ENCODE measurements at regions not wholly inside any gene's neighbourhood (a gene's known extent, or its start where the extent isn't known, plus 50 kb on each side); places are given as distances from the start of the nearest gene placed in this dataset.
"Not testable (repeated sequence)": the region's sequence is repeated elsewhere in the genome, so short reads cannot be mapped to it uniquely, and the experiment has no call there.

GRCh38 chr4:170685701-170686100, 595.9 kb upstream of the AADAT start:
- not testable (repeated sequence) for ATAC-seq

- ATAC-seq = no peak
Observed at GRCh38 chr4:170682558-170683294, 593.0 kb upstream of the AADAT start.

GRCh38 chr4:170682087-170682486, 592.3 kb upstream of the AADAT start:
- not testable (repeated sequence) for ATAC-seq

GRCh38 chr4:170675568-170676262, 586.0 kb upstream of the AADAT start:
- ATAC-seq = no peak

GRCh38 chr4:170674176-170674575, 584.4 kb upstream of the AADAT start:
- no peak for ATAC-seq

GRCh38 chr4:170672381-170672965, 582.7 kb upstream of the AADAT start:
- ATAC-seq = no peak

GRCh38 chr4:170671171-170671570, 581.4 kb upstream of the AADAT start:
- ATAC-seq = no peak

GRCh38 chr4:170667814-170668213, 578.1 kb upstream of the AADAT start:
- no peak for ATAC-seq

GRCh38 chr4:170666909-170667308, 577.2 kb upstream of the AADAT start:
- no peak for ATAC-seq

GRCh38 chr4:170662250-170662649, 572.5 kb upstream of the AADAT start:
- no peak for ATAC-seq

GRCh38 chr4:170657761-170658160, 568.0 kb upstream of the AADAT start:
- ATAC-seq = no peak

GRCh38 chr4:170656506-170656905, 566.8 kb upstream of the AADAT start:
- no peak for ATAC-seq

- ATAC-seq = no peak
Observed at GRCh38 chr4:170652571-170652970, 562.8 kb upstream of the AADAT start.

GRCh38 chr4:170651786-170652185, 562.0 kb upstream of the AADAT start:
- ATAC-seq = no peak

- no peak for ATAC-seq
Observed at GRCh38 chr4:170627418-170627817, 537.7 kb upstream of the AADAT start.

GRCh38 chr4:170623899-170624298, 534.1 kb upstream of the AADAT start:
- ATAC-seq = no peak

GRCh38 chr4:170610434-170610833, 520.7 kb upstream of the AADAT start:
- no peak for ATAC-seq

- no peak for ATAC-seq
Observed at GRCh38 chr4:170599894-170600293, 510.1 kb upstream of the AADAT start.

GRCh38 chr4:170591076-170591475, 501.3 kb upstream of the AADAT start:
- ATAC-seq = no peak

GRCh38 chr4:170589597-170590191, 499.9 kb upstream of the AADAT start:
- no peak for ATAC-seq

GRCh38 chr4:170581969-170582368, 492.2 kb upstream of the AADAT start:
- ATAC-seq = no peak

- no peak for ATAC-seq
Observed at GRCh38 chr4:170581322-170581721, 491.6 kb upstream of the AADAT start.

GRCh38 chr4:170580651-170581050, 490.9 kb upstream of the AADAT start:
- ATAC-seq = no peak

Data from esophagus mucosa (tissue), 1 donor.